GM18520 (cell line): ENCODE measurements at regions not wholly inside any gene's neighbourhood (a gene's known extent, or its start where the extent isn't known, plus 50 kb on each side); places are given as distances from the start of the nearest gene placed in this dataset.
"Not testable (repeated sequence)": the region's sequence is repeated elsewhere in the genome, so short reads cannot be mapped to it uniquely, and the experiment has no call there.

Experiments
- ATAC-seq: cut with Tn5 transposase; IDR thresholded peaks from one replicate; pipeline ENCODE4 v1.9.1; 2021; ENCODE audit not compliant: unreplicated experiment

DNA sequence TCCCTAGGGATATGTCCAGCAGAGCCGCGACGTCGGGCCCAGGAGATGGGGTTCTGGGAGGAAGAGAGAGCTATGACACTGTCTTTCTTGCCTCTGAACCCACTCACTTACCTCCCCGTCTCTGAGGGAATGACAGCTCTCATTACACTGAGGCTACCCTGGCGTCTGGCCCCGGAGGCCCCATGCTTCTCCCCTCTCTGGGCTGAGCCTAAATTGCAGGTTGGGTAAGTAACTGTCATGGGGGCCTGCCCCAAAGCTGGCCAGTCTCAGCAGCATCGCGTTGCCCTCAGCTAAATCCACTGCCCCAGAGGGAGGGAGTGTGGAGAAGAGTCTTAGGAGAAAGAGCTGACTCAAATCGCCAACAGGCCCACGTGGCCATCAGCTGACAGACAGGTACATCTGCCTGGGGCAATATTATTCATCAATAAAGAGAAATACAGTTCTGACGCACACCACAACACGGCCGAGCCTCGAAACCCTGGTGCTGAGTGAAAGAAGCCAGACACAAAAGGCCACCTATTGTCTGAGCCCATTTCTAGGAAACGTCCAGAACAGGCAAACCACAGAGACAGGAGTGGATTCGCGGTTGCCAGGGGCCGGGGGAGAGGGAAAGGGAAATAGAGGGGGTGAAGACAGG lies 156.4 kb downstream of the C16orf95 start:
- ATAC-seq = no peak

- ATAC-seq = not testable (repeated sequence)
Measured at GRCh38 chr16:87161410-87161809, 155.8 kb downstream of the C16orf95 start.

GRCh38 chr16:87161822-87162676 lies 155.1 kb downstream of the C16orf95 start:
- no peak for ATAC-seq

DNA sequence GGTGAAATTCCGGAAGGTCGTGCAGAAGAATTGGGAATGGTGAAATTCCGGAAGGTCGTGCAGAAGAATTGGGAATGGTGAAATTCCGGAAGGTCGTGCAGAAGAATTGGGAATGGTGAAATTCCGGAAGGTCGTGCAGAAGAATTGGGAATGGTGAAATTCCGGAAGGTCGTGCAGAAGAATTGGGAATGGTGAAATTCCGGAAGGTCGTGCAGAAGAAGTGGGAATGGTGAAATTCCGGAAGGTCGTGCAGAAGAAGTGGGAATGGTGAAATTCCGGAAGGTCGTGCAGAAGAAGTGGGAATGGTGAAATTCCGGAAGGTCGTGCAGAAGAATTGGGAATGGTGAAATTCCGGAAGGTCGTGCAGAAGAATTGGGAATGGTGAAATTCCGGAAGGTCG lies 154.4 kb downstream of the C16orf95 start:
- ATAC-seq = not testable (repeated sequence)

DNA sequence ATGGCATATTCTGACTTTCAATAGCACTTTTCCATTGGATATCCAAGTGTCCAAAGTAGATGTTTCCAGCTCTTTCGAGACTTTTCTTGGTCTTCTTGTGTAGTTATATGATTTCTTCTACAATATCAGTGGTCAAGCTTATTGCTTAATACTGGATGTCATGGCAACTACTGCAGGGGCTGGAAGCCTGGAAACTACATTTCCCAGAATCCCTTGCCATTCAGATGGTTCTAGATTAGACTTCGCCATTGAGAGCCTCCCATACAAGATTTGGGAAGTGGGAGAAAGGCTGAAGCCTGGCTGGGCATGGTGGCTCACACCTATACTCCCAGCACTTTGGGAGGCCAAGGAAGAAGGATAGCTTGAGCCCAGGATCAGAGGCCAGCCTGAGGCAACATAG lies 153.6 kb downstream of the C16orf95 start:
- no peak for ATAC-seq

DNA sequence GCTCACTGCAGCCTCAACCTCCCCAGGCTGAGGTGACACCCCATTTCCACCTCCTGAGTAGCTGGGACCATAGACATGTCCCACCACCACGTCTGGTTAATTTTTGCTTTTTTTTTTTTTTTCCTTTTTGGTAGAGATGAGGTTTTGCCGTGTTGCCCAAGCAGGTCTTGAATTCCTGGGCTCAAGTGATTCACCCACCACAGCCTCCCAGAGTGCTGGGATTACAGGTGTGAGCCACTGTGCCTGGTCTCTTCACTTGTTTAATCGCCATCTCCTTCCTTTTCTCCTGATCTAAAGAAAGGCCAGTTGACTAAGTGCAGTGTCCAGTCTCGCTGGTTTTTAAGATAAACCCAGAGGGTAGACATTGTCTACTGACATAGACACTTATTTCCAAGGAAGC lies 152.0 kb downstream of the C16orf95 start:
- ATAC-seq = no peak

DNA sequence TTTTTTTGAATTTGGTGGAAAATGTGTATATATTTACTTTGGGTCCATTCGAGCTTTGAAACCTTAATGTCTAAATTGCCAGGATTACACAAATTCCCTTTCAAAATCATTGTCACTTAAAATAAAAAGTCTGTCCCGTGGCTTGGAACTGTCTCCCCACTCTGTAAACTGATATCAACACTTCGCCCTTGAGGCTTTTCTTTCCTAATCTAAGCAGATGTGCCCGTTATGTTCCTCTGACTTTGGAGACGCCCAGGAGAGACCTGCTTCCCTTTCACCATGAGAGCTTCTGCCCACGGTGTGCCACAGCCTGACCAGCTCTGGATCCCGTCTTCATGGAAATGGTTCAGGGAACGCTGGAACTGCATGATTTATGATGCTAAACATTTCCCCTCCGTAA lies 151.3 kb downstream of the C16orf95 start:
- no peak for ATAC-seq

GRCh38 chr16:87166321-87166720 lies 150.9 kb downstream of the C16orf95 start:
- ATAC-seq = no peak

GRCh38 chr16:87166934-87167333 lies 150.3 kb downstream of the C16orf95 start:
- no peak for ATAC-seq

DNA sequence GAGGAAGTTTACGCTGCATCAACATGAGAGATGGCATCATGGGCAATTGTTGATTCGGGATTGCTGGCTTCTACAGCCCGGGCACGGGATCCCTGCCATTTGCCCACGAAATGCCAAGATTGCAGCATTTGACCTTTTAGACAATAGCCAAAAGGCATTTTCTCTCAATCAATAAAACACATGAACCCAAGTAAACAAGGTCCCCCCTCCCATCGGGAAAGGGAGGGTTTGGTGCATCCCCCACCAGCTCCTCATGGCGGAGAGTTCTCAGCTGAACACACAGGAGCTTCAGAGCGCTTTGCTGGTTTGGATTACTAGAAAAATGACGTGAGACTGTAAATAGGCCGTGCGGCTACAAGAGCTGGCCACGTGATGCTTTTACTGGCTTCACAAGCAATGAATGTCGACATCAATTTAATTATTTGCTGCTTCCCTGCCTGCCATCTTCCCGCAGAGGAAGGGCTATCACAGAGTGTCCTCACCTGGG lies 147.6 kb downstream of the C16orf95 start:
- no peak for ATAC-seq

GRCh38 chr16:87170310-87170709 lies 146.9 kb downstream of the C16orf95 start:
- ATAC-seq = no peak

DNA sequence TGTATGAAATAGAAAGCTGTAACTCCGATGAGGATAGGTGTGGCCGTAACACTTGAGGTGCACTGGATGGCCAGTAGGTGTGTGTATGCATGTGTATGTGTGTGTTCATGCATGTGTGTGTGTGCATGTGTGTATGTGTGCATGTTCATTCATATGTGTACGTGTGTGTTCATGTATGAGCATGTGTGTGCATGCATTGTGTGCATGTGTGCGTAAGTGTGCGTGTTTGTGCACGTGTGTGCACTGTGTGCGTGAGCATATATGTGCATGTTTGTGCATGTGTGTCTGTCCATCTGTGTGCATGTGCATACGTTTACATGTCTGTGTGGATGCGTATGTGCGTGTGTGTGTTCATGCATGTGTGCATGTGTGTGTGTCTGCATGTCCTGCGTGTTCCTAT lies 145.5 kb downstream of the C16orf95 start:
- no peak for ATAC-seq

DNA sequence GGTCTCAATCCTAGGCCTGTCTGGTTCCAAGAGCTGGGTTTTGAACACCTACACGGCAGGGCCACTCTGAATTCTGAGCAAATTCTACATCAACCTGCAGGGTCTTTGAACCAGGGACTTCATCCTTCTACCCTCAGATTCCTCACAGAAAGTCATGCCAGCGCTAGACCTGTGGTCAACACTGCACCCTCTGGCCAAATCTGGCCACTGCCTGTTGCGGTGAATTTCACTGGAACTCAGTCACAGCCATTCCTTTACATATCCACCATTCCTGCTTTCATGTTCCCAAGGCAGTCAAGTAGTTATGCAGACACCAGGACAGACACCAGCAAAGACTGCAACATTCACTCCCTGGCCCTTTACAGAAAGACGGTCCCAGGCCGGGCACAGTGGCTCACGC lies 144.6 kb downstream of the C16orf95 start:
- ATAC-seq = no peak

- no peak for ATAC-seq
Measured at GRCh38 chr16:87173294-87173893, 143.8 kb downstream of the C16orf95 start.

GRCh38 chr16:87174061-87174460 lies 143.1 kb downstream of the C16orf95 start:
- ATAC-seq = no peak

- ATAC-seq = no peak
Measured at GRCh38 chr16:87176735-87177134, 140.5 kb downstream of the C16orf95 start.

DNA sequence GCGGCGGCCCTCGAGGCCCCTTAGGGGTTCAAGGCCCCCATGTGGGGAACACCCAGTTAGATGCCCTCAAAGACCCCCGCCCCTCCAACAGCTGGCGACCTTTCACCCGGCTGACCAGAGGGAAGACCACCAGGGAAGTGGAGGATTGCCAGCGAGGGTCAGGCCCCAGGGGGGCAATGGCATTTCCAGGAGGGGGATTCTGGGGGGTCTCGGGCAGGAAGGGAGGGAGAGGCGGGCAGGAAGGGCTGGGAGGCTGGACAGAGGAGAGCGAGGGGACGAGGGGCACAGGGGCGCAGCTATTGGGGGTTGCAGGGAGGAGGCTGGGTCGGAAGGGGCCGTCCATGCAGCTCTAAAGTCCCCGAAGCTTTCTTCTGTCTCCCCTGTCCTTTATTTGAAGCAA lies 139.5 kb downstream of the C16orf95 start:
- ATAC-seq = no peak

DNA sequence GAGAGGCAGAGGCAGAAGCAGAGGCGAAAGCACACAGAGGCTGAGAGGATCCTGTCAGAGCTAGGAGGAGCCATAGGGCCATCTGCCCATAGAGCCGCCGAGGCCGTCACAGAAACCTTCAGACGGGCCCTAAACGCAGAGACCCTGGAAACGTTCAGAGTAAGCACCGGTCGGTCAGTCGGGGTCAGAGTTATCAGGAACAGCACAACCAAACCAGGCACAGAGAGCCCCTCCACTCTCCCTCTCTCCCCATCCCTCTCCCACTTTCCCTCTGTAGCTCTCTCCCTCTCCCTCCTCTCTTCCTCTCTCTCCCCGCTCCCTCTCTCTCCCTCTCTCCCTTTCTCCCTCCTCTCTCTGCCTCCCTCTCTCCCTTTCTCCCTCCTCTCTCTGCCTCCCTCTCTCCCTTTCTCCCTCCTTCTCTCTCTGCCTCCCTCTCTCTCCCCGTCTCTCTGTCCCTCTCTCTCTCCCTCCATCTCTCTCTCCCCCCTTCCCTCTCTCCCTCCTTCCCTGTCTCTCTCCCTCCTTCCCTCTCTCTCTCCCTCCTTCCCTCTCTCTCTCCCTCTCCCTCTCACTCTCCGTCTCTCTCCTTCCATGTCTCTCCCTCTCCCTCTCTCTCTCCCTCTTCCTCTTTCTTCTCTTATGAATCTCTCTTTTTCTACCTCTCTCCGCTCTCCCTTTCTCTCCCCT lies 138.9 kb downstream of the C16orf95 start:
- ATAC-seq = no peak

- ATAC-seq = no peak
Measured at GRCh38 chr16:87178977-87179376, 138.2 kb downstream of the C16orf95 start.

- ATAC-seq = no peak
Measured at GRCh38 chr16:87180069-87180468, 137.1 kb downstream of the C16orf95 start.

- ATAC-seq = no peak
Measured at GRCh38 chr16:87182759-87183158, 134.4 kb downstream of the C16orf95 start.
